GM19238 (cell line): ENCODE measurements at regions not wholly inside any gene's neighbourhood (a gene's known extent, or its start where the extent isn't known, plus 50 kb on each side); places are given as distances from the start of the nearest gene placed in this dataset.
"Not testable (repeated sequence)": the region's sequence is repeated elsewhere in the genome, so short reads cannot be mapped to it uniquely, and the experiment has no call there.

Experiments used
- DNase-seq: peaks from one replicate; pipeline ENCODE4 v3.0.0; 2011; ENCODE audit warnings: low spot score; ENCODE audit not compliant: insufficient read length

- no peak for DNase-seq
These were observed 902.5 kb downstream of the FAM133A start for GRCh38 chrX:94576367-94577004.

GRCh38 chrX:94600077-94600476 lies 926.1 kb downstream of the FAM133A start:
- DNase-seq: no peak

GRCh38 chrX:94612140-94612539 lies 938.1 kb downstream of the FAM133A start:
- no peak for DNase-seq

- DNase-seq: no peak
These were observed 959.2 kb downstream of the FAM133A start for GRCh38 chrX:94633237-94633636.

GRCh38 chrX:94635003-94635402 lies 961.0 kb downstream of the FAM133A start:
- no peak for DNase-seq

- DNase-seq: no peak
These were observed 971.7 kb downstream of the FAM133A start for GRCh38 chrX:94645726-94646125.

GRCh38 chrX:94655180-94655579 lies 981.2 kb downstream of the FAM133A start:
- DNase-seq: no peak

- DNase-seq: no peak
These were observed 988.7 kb downstream of the FAM133A start for GRCh38 chrX:94662689-94663088.

GRCh38 chrX:94676285-94676684 lies 1002.3 kb downstream of the FAM133A start:
- DNase-seq: no peak

GRCh38 chrX:94686071-94686470 lies 1012.1 kb downstream of the FAM133A start:
- DNase-seq: no peak

GRCh38 chrX:94695910-94696309 lies 1021.9 kb downstream of the FAM133A start:
- DNase-seq: no peak

- DNase-seq: not testable (repeated sequence)
These were observed 1030.6 kb downstream of the FAM133A start for GRCh38 chrX:94704348-94705256.

GRCh38 chrX:94721386-94721785 lies 1047.4 kb downstream of the FAM133A start:
- DNase-seq: no peak

- DNase-seq: no peak
These were observed 1048.6 kb downstream of the FAM133A start for GRCh38 chrX:94722578-94722977.

GRCh38 chrX:94742772-94743171 lies 1068.8 kb downstream of the FAM133A start:
- no peak for DNase-seq

GRCh38 chrX:94743478-94743877 lies 1069.5 kb downstream of the FAM133A start:
- no peak for DNase-seq

GRCh38 chrX:94744786-94745185 lies 1070.8 kb downstream of the FAM133A start:
- DNase-seq: no peak

GRCh38 chrX:94751611-94752010 lies 1077.6 kb downstream of the FAM133A start:
- no peak for DNase-seq

- no peak for DNase-seq
These were observed 1078.6 kb downstream of the FAM133A start for GRCh38 chrX:94752434-94753169.

GRCh38 chrX:94758130-94758529 lies 1084.1 kb downstream of the FAM133A start:
- DNase-seq: no peak

GRCh38 chrX:94775640-94776039 lies 1101.6 kb downstream of the FAM133A start:
- no peak for DNase-seq

- no peak for DNase-seq
These were observed 1139.5 kb downstream of the FAM133A start for GRCh38 chrX:94813541-94813940.
